ENCODE measurements at regions not wholly inside any gene's neighbourhood (a gene's known extent, or its start where the extent isn't known, plus 50 kb on each side); places are given as distances from the start of the nearest gene placed in this dataset.

DNA sequence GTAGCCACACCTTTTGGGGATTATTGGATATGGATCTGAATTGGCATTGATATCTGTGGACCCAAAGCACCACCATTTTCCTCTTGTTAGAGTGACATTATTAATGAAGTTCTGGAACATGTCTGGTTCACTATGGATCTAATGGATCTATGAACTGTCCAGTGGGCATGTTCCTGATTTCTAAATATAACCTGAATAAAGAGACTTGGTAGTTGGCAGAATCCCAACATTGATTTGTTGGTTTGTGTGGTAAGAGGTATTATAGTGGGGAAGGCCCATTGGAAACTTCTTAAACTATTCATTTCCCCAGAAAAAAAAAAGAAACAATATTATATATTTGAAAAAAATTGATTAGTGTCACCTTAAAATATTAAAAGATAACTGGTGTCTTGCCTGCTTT is 312.6 kb downstream of the HTR1B start:
- TF ChIP-seq, protein P1, sequence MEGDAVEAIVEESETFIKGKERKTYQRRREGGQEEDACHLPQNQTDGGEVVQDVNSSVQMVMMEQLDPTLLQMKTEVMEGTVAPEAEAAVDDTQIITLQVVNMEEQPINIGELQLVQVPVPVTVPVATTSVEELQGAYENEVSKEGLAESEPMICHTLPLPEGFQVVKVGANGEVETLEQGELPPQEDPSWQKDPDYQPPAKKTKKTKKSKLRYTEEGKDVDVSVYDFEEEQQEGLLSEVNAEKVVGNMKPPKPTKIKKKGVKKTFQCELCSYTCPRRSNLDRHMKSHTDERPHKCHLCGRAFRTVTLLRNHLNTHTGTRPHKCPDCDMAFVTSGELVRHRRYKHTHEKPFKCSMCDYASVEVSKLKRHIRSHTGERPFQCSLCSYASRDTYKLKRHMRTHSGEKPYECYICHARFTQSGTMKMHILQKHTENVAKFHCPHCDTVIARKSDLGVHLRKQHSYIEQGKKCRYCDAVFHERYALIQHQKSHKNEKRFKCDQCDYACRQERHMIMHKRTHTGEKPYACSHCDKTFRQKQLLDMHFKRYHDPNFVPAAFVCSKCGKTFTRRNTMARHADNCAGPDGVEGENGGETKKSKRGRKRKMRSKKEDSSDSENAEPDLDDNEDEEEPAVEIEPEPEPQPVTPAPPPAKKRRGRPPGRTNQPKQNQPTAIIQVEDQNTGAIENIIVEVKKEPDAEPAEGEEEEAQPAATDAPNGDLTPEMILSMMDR (optimal IDR thresholded peaks at IDR 0.05 in 1 of 3, IDR thresholded peaks at IDR 0.05 in 1 of 3, conservative IDR thresholded peaks at IDR 0.05 in 1 of 3; ENCODE audit: extremely low read depth in 1 of 3, insufficient read depth in 2 of 3, low read length in 3 of 3): no peak
- no peak for TF ChIP-seq EZH2 (IDR thresholded peaks at IDR 0.05; ENCODE audit: low read length)

All from keratinocyte (primary cell).